ENCODE measurements at regions not wholly inside any gene's neighbourhood (a gene's known extent, or its start where the extent isn't known, plus 50 kb on each side); places are given as distances from the start of the nearest gene placed in this dataset.

DNA sequence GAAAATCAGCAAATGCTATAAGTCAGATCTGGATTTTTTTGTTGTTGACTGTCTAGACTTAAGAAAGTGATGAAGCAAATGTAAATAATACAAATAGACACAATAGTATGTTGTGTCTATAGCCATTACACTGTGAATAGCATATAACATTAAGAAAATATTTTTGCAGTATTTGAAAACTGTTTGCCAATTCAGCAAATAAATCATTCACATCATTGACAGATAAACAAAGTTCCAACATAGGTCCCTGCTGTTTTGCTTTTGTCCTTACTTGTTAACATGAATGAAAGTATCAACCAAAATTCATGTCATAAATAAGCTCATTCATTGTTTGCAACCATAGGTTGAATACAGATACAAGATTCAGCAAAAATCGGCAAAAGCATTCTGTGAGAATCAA lies 200.5 kb downstream of the KIF20B start:
- DNase-seq (ENCODE audit: low read depth): no peak
- no peaks in the 10 kb centered on the region for H3K27me3 ChIP-seq (ENCODE audit: control insufficient read depth, insufficient read depth, low read length)
- no peaks in the 10 kb centered on the region for H3K36me3 ChIP-seq (ENCODE audit: control insufficient read depth, insufficient read depth, low read length)
- no peak for TF ChIP-seq CTCF (IDR thresholded peaks at IDR 0.05; ENCODE audit: insufficient read depth, low read length, poor library complexity, severe bottlenecking)
- H3K4me3 ChIP-seq (ENCODE audit: low read depth, low read length): no peak overlapping the region

- Histone ChIP-seq H3K36me3 (ENCODE audit: control insufficient read depth, insufficient read depth, low read length) (no peaks in the 10 kb centered on the region), H3K4me3 (ENCODE audit: low read depth, low read length) (no peak overlapping the region), H3K27me3 (ENCODE audit: control insufficient read depth, insufficient read depth, low read length) (no peaks in the 10 kb centered on the region)
- no peak for TF ChIP-seq CTCF (IDR thresholded peaks at IDR 0.05; ENCODE audit: insufficient read depth, low read length, poor library complexity, severe bottlenecking)
- no peak for DNase-seq (ENCODE audit: low read depth)
Measured at GRCh38 chr10:89904755-89905154, 203.4 kb downstream of the KIF20B start.

- no peak for TF ChIP-seq CTCF (IDR thresholded peaks at IDR 0.05; ENCODE audit: insufficient read depth, low read length, poor library complexity, severe bottlenecking)
Measured at GRCh38 chr10:89909752-89910151, 208.4 kb downstream of the KIF20B start.

DNA sequence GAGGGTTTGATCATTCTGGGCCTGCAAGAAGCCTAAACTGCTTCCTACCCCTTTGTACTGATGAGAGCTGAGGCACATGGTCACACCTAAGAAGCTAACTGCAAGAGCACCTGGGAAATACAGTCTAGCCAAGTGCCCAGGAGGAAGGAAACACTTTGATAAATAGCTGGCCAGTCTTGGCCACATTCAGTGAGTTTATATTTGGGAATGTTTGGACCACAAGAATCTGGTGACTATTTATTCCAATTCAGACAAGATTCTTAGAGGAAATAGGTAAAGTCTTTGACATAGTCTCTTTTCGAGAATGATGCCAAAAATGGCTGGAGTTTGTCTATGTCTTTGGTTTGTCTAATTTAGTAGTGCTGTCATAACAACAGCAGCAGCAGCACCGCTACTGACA lies 213.6 kb downstream of the KIF20B start:
- Histone ChIP-seq H3K36me3 (ENCODE audit: control insufficient read depth, insufficient read depth, low read length) (no peaks in the 10 kb centered on the region), H3K27me3 (ENCODE audit: control insufficient read depth, insufficient read depth, low read length) (no peaks in the 10 kb centered on the region)
- no peak for DNase-seq (ENCODE audit: low read depth)

More at GRCh38 chr10:89909752-89910151, 208.4 kb downstream of the KIF20B start:
- no peak for DNase-seq (ENCODE audit: low read depth)
- Histone ChIP-seq H3K36me3 (ENCODE audit: control insufficient read depth, insufficient read depth, low read length) (no peaks in the 10 kb centered on the region), H3K27me3 (ENCODE audit: control insufficient read depth, insufficient read depth, low read length) (no peaks in the 10 kb centered on the region), H3K4me3 (ENCODE audit: low read depth, low read length) (no peak overlapping the region)

GRCh38 chr10:89915968-89916367 lies 214.6 kb downstream of the KIF20B start:
- Histone ChIP-seq H3K27me3 (ENCODE audit: control insufficient read depth, insufficient read depth, low read length) (no peaks in the 10 kb centered on the region), H3K4me3 (ENCODE audit: low read depth, low read length) (no peak overlapping the region), H3K36me3 (ENCODE audit: control insufficient read depth, insufficient read depth, low read length) (no peaks in the 10 kb centered on the region)
- no peak for TF ChIP-seq CTCF (IDR thresholded peaks at IDR 0.05; ENCODE audit: insufficient read depth, low read length, poor library complexity, severe bottlenecking)
- DNase-seq (ENCODE audit: low read depth): no peak

More for the DNA sequence above, 213.6 kb downstream of the KIF20B start:
- H3K4me3 ChIP-seq (ENCODE audit: low read depth, low read length): no peak overlapping the region
- no peak for TF ChIP-seq CTCF (IDR thresholded peaks at IDR 0.05; ENCODE audit: insufficient read depth, low read length, poor library complexity, severe bottlenecking)

DNA sequence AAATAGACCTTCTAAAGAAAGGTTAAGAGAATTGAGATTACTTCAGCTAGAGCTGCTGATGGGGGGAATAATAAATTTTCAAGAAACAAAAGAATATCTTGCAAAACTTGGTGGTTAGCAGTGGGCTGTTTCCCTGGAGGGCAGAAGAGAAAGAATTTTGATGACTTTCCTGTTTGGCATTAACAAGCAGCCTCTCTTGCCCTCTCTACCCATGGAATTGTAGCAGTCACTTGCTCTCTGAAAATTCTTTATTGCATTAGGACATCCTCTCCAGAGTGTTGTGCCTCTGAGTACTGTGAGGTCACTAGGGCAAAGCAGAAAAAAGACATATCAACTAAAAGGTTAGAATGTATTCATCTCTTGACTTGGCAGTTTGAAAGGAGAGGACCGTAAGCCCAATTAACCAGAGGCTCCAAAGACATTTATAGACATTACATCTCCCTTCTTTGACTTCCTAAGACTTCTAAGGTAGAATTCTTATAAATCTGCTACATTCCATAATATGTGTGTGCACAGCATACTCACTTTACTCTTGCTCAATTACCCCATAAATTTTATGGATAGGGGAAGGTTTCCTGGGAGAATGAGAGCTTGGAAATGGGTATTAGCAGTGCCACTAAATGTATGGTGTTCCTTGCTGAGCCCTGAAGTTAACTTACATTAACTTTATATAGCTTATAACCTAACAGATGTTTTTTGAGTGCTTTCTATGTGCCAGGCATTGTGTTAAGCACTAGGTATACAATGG lies 215.3 kb downstream of the KIF20B start:
- Histone ChIP-seq H3K4me3 (ENCODE audit: low read depth, low read length) (no peak overlapping the region), H3K36me3 (ENCODE audit: control insufficient read depth, insufficient read depth, low read length) (no peaks in the 10 kb centered on the region), H3K27me3 (ENCODE audit: control insufficient read depth, insufficient read depth, low read length) (no peaks in the 10 kb centered on the region)
- peak; percentile 10 for DNase-seq (ENCODE audit: low read depth)
- TF ChIP-seq CTCF (IDR thresholded peaks at IDR 0.05; ENCODE audit: insufficient read depth, low read length, poor library complexity, severe bottlenecking): no peak

Data from kidney epithelial cell (primary cell).